GM12878 (cell line): ENCODE measurements at regions not wholly inside any gene's neighbourhood (a gene's known extent, or its start where the extent isn't known, plus 50 kb on each side); places are given as distances from the start of the nearest gene placed in this dataset.

Experiments used
- ATAC-seq: fragments of 200-7000 bp; cut with Tn5 transposase; 3 replicates; pipeline ENCODE4 v1.9.1; 2020; ENCODE audit warnings: mild to moderate bottlenecking, moderate library complexity
- BruUV-seq: library from RNA; stranded (reverse); fragments of 400-500 nt; replicated peaks from 2 replicates; lab custom pipeline; 2021; lab: Mats Ljungman, UMichigan
- CTCF ChIA-PET: fragments of 300-600 bp; sonication (Branson Sonifier 250); formaldehyde crosslinking; extraction: SDS; loops from one replicate; lab custom pipeline; 2021; ENCODE audit warnings: inconsistent platforms; lab: Yijun Ruan, JAX
- POLR2A ChIA-PET: fragments of 350-600 bp; formaldehyde crosslinking; extraction: SDS; loops from one replicate; lab custom pipeline; 2021; ENCODE audit warnings: inconsistent platforms; lab: Charles Lee
- RAD21 ChIA-PET: fragments of 300-600 bp; sonication (Branson Sonifier 250); formaldehyde crosslinking; loops from one replicate; lab custom pipeline; 2023; ENCODE audit warnings: antibody characterized with exemption; ENCODE audit not compliant: unreplicated experiment; lab: Charles Lee
- SMC1A ChIA-PET: fragments of 300-600 bp; sonication (Branson Sonifier 250); formaldehyde crosslinking; loops from one replicate; lab custom pipeline; 2023; ENCODE audit not compliant: unreplicated experiment, uncharacterized antibody; lab: Charles Lee
- DNase-seq: peaks from one replicate; pipeline ENCODE4 v3.0.0-alpha.2; 2011; ENCODE audit warnings: low read depth, low spot score
- FAIRE-seq: peaks from 3 replicates; lab custom pipeline; 2011; peaks lifted over from hg19 to GRCh38; lab: Jason Lieb, UNC
- H2AFZ ChIP-seq: 2 replicates; pipeline ENCODE4 v1.6.0; 2011; ENCODE audit warnings: low read depth, low read length, control low read depth; ENCODE audit not compliant: control insufficient read depth
- H3K27ac ChIP-seq: 2 replicates; pipeline ENCODE4 v1.5.1; 2011; ENCODE audit warnings: control low read depth; ENCODE audit not compliant: control insufficient read depth, insufficient read depth
- H3K27me3 ChIP-seq, 2 experiments: replicated peaks in 1 of 2; 2 replicates each; pipeline versions ENCODE4 v1.6.0 to v1.6.1; 2011; ENCODE audit warnings: low read length in 1 of 2; ENCODE audit not compliant: control insufficient read depth in 2 of 2, insufficient read depth in 2 of 2
- H3K36me3 ChIP-seq, 2 experiments: 2 replicates each; pipeline ENCODE4 v1.5.1; 2011; ENCODE audit warnings: low read length in 1 of 2; ENCODE audit not compliant: control insufficient read depth in 2 of 2, insufficient read depth in 2 of 2
- H3K4me1 ChIP-seq: 2 replicates; pipeline ENCODE4 v1.6.1; 2011; ENCODE audit warnings: mild to moderate bottlenecking, low read length, moderate library complexity, mixed read lengths; ENCODE audit not compliant: control insufficient read depth, insufficient read depth
- H3K4me2 ChIP-seq: 2 replicates; pipeline ENCODE4 v1.6.0; 2011; ENCODE audit warnings: control low read depth; ENCODE audit not compliant: control insufficient read depth, insufficient read depth
- H3K4me3 ChIP-seq: fragments of 200-600 bp; sonication (generic); 2 replicates; pipeline ENCODE4 v1.5.1; 2016
- H3K79me2 ChIP-seq: 2 replicates; pipeline ENCODE4 v1.6.0; 2011; ENCODE audit warnings: low read length; ENCODE audit not compliant: control insufficient read depth, insufficient read depth
- H3K9ac ChIP-seq: 2 replicates; pipeline ENCODE4 v1.8.0; 2011; ENCODE audit warnings: low read length, control low read depth, mixed read lengths; ENCODE audit not compliant: control insufficient read depth, insufficient read depth
- H3K9me3 ChIP-seq: replicated peaks from 3 replicates; pipeline ENCODE4 v1.5.1; 2011; ENCODE audit warnings: mild to moderate bottlenecking, low read length; ENCODE audit not compliant: control insufficient read depth, insufficient read depth
- H4K20me1 ChIP-seq: 2 replicates; pipeline ENCODE4 v1.6.0; 2011; ENCODE audit not compliant: control insufficient read depth, insufficient read depth
- CEBPB ChIP-seq, 2 experiments: fragments of 150-350 bp in 1 of 2; IDR thresholded peaks; 2 replicates each; pipeline ENCODE4 v1.6.1; 2012 to 2014; ENCODE audit warnings: low read depth in 2 of 2, low read length in 2 of 2, borderline replicate concordance in 1 of 2, inconsistent platforms in 1 of 2
- E4F1 ChIP-seq: fragments of 450-650 bp; IDR thresholded peaks from 2 replicates; pipeline ENCODE4 v1.6.1; 2018; ENCODE audit warnings: borderline replicate concordance, mild to moderate bottlenecking; ENCODE audit not compliant: partially characterized antibody
- IRF3 ChIP-seq: fragments of 450-650 bp; IDR thresholded peaks from 2 replicates; pipeline ENCODE4 v1.6.1; 2014; ENCODE audit warnings: mild to moderate bottlenecking
- MXI1 ChIP-seq: fragments of 150-350 bp; IDR thresholded peaks from 2 replicates; pipeline ENCODE4 v1.6.1; 2011; ENCODE audit warnings: low read depth, mild to moderate bottlenecking, inconsistent platforms, low read length, improper control_type of control experiment
- NKRF ChIP-seq: fragments of 450-650 bp; conservative IDR thresholded peaks from 2 replicates; pipeline ENCODE4 v1.6.1; 2017; ENCODE audit warnings: mild to moderate bottlenecking, moderate library complexity
- RAD21 ChIP-seq: IDR thresholded peaks from 2 replicates; pipeline ENCODE4 v1.6.1; 2011; ENCODE audit warnings: mild to moderate bottlenecking, low read depth, low read length, moderate library complexity; ENCODE audit not compliant: insufficient read depth
- RELA ChIP-seq: fragments of 450-650 bp; IDR thresholded peaks from 2 replicates; pipeline ENCODE4 v1.8.0; 2014; ENCODE audit warnings: borderline replicate concordance; ENCODE audit not compliant: partially characterized antibody
- SMAD5 ChIP-seq: IDR thresholded peaks from 2 replicates; pipeline ENCODE4 v1.6.1; 2016; ENCODE audit warnings: antibody characterized with exemption, low read depth
- WGBS: methylation state at CpG from one replicate; pipeline ENCODE4 v1.1.6; 2016; ENCODE audit warnings: low lambda C conversion rate; ENCODE audit not compliant: insufficient replicate concordance, insufficient coverage; ENCODE audit errors: missing lambda C conversion rate; 5-methylcytosine and 5-hydroxymethylcytosine counted together
- in situ Hi-C: fragments of 300-500 bp; cut with MboI; formaldehyde crosslinking; loops from 9 replicates; pipeline ENCODE4 v1.14.3; 2018; ENCODE audit warnings: mixed read lengths
- intact Hi-C: fragments of 100-400 bp; cut with micrococcal nuclease; formaldehyde crosslinking; loops from one replicate; pipeline ENCODE4 v1.14.2; 2022; ENCODE audit not compliant: unreplicated experiment

GRCh38 chr14:34220378-34220706 is 241.7 kb downstream of the SPTSSA start:
- ATAC-seq (no peak), FAIRE-seq (no peak), DNase-seq (no peak)
- BruUV-seq, result no TSS peak
- H3K79me2 ChIP-seq, result no peaks in the 10 kb centered on the region
- SMC1A ChIA-PET, result interaction anchor here (1.0 to 9.3 kb wide), 17 partner anchors 8 to 376 kb away, joined by 3 to 139 read pairs (median 8); no protein-coding TSS in a partner anchor
- intact Hi-C loops, result loop anchor here (5.0 kb wide), 1 partner anchor 53 kb away; no protein-coding TSS in a partner anchor
- H2AFZ ChIP-seq, result no peak overlapping the region
- no peaks in the 10 kb centered on the region; the same call in 2 of the 3 replicates for H3K9me3 ChIP-seq
- in situ Hi-C loops, result no loop called here
- H3K27me3 ChIP-seq, result peaks cover 0 to 2% of the 10 kb centered on the region in 2 experiments; a peak in 1 of 4 replicates
- WGBS, result 22% methylated on average over 2 of the region's 2 CpGs
- H3K9ac ChIP-seq, result no peak overlapping the region
- POLR2A ChIA-PET, result interaction anchor here (0.5 to 2.5 kb wide), 3 partner anchors 27 to 248 kb away, joined by 5 to 14 read pairs (median 6); no protein-coding TSS in a partner anchor
- H3K36me3 ChIP-seq, result no peaks in the 10 kb centered on the region
- H3K4me1 ChIP-seq, result no peaks in the 10 kb centered on the region
- H3K27ac ChIP-seq, result no peak overlapping the region
- no peak overlapping the region for H3K4me3 ChIP-seq
- H4K20me1 ChIP-seq, result no peaks in the 10 kb centered on the region
- TF ChIP-seq SMAD5 (no peak), IRF3 (no peak), RELA (no peak), RAD21 (no peak), E4F1 (no peak), CEBPB (IDR thresholded peaks at IDR 0.05; ENCODE audit: borderline replicate concordance in 1 of 2, low read depth in 2 of 2, low read length in 2 of 2) (no peak), NKRF (no peak), MXI1 (no peak)
- H3K4me2 ChIP-seq, result no peak overlapping the region
- CTCF ChIA-PET, result interaction anchor here (1.0 to 8.8 kb wide), 12 partner anchors 8 to 544 kb away, joined by 3 to 101 read pairs (median 7); no protein-coding TSS in a partner anchor
- RAD21 ChIA-PET, result interaction anchor here (0.9 to 5.3 kb wide), 14 partner anchors 8 to 377 kb away, joined by 3 to 37 read pairs (median 4); no protein-coding TSS in a partner anchor
